MV-4-11 (cell line): ENCODE measurements at regions not wholly inside any gene's neighbourhood (a gene's known extent, or its start where the extent isn't known, plus 50 kb on each side); places are given as distances from the start of the nearest gene placed in this dataset.
A peak's percentile ranks its signal among the peaks of the same experiment; 100 is the strongest.

ENCODE experiments used
- DNase-seq: peaks from one replicate; lab custom pipeline; 2025; lab: John Stamatoyannopoulos, UW

DNA sequence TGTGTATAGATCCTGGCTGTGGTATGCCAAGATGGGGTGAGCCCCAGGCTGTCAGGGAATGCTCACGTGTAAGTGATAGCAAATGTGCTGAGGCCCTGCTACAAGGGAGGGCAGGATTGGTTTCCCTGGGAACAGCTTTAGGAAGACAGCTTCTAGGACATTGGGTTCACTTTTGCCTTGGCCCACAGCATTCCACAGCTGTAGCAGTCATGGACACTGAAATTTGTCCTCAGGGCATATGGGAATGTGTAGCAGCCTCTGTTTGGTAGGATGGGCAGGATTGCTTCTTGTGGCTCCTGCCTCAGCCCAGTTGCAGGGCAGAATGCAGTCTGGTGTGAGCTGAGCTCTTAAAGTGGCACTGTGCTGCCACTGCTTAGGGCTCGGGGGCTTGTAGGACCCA lies 1061.7 kb upstream of the WWC1 start:
- DNase-seq, result no peak

- DNase-seq, result no peak
Observed at GRCh38 chr5:167230414-167230813, 1061.0 kb upstream of the WWC1 start.

- peak; percentile 56 for DNase-seq
Observed at GRCh38 chr5:167232675-167233311, 1058.7 kb upstream of the WWC1 start.

DNA sequence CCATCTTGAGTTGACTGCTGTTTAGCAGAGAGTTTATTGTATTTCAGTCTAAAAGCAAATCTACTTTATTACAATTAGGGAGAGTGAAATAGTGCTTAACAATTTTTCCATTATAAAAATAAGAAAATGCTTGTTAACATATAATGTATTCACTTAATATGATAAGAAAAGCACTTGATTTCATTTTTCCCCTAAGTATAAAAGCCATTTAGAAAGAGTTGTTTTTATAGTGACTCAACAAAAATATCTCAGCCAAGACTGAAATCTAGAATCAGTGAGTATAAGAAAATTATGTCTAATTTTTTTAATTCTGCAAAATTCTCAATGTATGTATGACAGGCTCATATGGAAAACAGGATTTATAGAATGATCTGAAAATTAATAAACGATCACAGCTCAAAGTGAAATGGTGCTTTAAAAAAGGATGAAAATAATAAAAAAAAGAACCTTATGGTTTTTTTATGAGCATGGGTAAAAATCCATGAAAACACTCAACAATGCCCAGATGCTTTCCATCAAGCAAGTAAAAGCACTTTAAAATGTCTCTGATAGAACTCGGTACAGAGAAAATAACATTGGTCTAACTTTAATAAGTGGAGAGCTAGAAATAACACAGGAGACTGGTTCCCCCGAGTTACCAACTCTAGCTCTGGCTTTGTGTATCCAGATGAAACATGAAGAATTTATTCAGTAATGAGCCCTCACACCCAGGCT lies 1057.8 kb upstream of the WWC1 start:
- DNase-seq, result no peak

GRCh38 chr5:167241436-167242067 lies 1049.9 kb upstream of the WWC1 start:
- DNase-seq, result no peak

DNA sequence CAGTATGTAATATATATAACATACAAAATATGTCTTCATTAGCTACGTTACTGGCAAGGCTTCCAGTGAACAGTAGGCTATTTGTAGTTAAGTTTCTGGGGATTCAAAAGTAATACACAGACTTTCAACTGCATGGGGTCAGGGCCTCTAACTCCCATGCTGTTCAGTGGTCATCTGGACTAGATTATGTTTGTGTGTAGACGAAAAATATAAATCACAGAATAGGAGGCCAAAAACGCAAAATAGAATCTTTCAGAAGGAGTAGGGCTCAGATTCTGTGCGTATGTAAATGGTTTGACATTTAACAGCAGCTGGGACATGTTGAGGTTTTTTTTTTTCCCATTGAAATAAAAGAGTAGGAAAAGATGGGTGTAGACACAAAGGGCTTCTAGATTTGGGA lies 1048.7 kb upstream of the WWC1 start:
- DNase-seq, result no peak

- no peak for DNase-seq
Observed at GRCh38 chr5:167243463-167243862, 1048.0 kb upstream of the WWC1 start.

DNA sequence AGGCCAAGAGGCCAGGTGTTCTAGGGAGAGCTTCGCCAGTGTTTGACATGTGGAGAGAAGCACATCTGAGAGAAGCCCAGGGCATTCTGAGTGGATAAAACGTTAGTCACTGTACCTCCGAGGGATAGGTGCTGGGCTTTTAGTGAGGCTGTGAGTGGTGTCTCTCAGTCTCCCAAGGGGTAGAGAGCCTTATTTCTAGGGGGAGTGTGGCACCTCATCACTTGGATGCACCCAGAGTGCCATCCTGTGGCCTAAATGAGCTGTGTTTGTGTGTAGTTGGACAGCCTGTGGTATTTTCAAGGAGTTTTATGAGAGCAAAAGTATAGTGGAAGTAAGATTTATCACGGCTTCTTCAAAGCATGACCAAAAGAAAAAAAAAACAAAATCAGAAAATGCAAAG lies 1046.9 kb upstream of the WWC1 start:
- no peak for DNase-seq

DNA sequence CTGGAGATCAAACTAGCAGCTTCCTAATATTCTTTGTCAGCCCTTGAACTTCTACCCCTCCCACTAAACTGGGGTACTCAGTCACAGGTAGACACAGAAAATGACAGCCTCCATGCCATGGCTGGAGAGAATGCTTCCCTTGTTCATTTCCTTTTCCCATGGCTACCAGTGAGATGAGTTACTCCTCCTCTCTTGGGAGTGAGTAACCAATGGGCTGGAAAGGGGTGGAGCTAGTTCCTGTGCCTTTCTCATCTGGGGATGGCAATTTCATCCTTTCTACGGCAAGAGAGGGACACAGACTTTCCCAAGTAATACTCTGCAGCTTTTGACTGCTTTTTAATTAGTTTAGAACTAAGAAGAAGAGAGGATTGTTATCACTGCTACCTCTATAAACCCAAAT lies 1045.6 kb upstream of the WWC1 start:
- DNase-seq, result no peak

- no peak for DNase-seq
Observed at GRCh38 chr5:167247816-167248215, 1043.6 kb upstream of the WWC1 start.

GRCh38 chr5:167248257-167248656 lies 1043.2 kb upstream of the WWC1 start:
- DNase-seq, result no peak

DNA sequence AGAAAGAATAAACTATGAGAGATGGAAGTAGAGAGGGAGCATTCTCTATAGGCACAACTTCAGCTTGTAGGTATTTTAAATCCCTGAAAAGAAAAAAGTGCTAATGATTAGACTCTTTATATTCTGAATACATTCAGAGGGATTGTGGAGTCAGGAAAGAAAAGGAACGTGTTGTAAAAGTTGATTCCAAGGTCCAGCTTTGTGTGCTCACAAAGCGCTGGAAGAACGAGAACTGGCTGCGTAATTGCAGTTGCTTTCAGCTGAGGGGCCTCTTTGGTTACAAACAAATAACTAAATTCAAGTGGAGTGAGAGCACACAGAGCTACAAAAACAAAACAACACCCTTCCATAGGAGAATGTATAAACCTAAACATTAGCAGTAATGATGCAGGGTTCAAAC lies 1040.4 kb upstream of the WWC1 start:
- DNase-seq, result no peak

DNA sequence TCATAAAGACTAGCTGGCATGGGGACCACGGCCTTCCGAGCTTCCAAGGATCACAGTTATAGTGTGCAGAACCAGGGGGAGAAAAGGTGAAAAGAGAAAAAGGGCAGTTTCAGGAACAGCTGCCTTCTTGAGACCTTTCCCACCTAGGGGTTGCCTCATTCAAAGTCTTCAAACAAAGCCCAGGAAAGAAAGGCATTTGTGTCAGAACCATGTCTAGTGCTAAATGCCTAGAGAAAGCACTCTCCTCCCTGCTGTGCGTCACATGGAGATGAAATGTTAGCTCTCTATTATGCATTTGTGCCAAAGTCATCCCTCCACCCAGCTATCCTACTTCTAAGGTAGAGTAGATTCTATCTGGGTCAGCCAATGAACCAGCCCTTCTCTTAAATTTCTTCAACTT lies 1037.3 kb upstream of the WWC1 start:
- DNase-seq, result no peak

GRCh38 chr5:167255926-167256325 lies 1035.5 kb upstream of the WWC1 start:
- DNase-seq, result no peak

DNA sequence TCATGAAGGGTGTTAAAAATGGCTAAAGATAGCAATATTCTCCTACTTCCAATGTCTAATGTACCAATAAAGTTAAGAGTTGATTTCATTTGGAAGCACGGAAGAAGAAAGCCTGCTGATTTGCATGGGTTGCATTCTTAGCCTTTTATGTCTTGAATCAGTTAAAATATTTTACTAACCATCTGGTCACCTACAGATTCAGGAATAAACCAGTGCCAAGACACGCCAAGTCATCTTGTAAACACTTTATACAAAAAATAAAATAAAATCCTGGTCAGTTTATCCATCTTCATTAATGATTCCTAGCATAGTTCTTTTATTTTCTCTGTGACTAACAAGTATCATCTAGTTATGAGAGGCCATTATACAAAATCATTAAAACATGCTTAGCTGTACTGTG lies 1031.6 kb upstream of the WWC1 start:
- no peak for DNase-seq

GRCh38 chr5:167261309-167262100 lies 1029.9 kb upstream of the WWC1 start:
- no peak for DNase-seq

- no peak for DNase-seq
Observed at GRCh38 chr5:167263185-167263584, 1028.3 kb upstream of the WWC1 start.

DNA sequence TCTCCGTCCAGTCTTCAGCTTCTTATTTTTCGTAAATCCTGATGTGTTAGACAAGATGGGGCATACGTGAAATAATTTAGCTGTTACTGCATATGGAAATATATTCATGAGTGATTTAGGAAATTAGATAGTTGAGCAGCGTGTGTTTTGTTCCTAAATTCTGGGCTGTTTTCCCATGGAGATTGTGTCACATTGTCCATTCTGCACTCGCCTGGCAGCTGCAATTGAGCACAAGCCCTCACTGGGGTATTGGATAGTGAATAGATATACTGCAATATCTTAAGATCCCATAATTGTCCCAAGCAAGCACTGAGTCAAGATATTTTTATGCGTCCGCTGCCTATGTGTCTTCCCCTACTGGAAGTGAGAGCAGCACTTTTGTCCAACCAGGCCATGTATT lies 1027.1 kb upstream of the WWC1 start:
- DNase-seq, result no peak

- DNase-seq, result no peak
Observed at GRCh38 chr5:167268337-167268736, 1023.1 kb upstream of the WWC1 start.

DNA sequence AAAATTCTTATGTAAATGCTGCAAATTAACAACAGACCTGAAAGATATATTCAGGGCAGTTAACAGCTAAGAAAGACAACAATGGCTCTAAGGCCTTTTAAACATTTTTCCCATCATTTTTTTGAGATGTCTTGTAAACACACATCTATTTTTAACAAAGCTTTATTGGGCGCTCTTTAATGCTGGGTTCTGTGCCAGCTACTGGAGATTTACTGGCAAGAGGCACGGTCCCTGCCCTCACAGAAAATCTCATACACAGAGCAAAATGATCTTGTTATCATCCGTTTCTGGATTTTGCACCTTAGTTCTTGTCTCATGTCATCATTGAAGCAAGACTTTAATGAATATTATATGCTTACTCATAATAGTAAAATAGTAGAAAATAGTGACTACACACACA lies 1022.3 kb upstream of the WWC1 start:
- DNase-seq, result no peak

GRCh38 chr5:167271081-167271480 lies 1020.4 kb upstream of the WWC1 start:
- DNase-seq, result no peak

DNA sequence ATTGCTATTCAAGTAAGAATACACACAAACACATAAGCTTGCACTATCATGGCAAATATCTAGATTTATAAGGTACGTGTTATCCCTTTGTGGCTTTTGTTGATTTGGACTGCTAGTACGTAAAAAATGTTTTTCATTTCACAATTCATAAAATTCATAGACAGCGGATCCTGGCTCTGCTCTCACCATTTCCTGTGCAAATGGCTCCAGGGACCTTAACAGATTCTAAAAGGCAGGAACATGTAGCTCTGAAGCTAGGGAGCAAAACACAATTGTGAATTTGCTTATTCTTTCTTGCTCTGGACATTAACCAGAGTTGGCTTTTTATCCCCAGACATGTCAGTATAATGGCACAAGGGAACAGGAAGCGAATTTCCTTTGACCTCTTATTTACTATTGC lies 1019.9 kb upstream of the WWC1 start:
- no peak for DNase-seq

DNA sequence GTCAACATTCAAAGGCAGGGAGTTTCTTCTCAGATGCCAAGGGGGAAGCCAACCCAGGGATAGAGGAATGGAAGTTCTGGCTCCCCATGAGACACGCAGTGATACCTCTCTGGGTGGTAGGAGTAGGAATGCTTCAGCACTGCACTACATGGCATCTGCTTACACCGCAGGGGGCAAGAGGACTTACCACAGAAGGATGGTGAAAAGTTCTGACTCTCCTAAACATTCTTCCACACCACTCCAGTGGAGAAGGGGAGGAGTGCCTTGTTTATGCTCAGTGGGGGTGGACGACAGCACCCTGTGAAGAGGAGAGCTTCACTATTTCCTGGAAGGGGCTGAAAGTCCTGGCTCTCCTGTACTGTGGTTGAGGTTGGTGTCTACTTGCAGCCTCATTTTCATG lies 1011.3 kb upstream of the WWC1 start:
- no peak for DNase-seq
